Mesothelial cell of epicardium (in vitro differentiated cells): ENCODE measurements at regions not wholly inside any gene's neighbourhood (a gene's known extent, or its start where the extent isn't known, plus 50 kb on each side); places are given as distances from the start of the nearest gene placed in this dataset.
"Not testable (repeated sequence)": the region's sequence is repeated elsewhere in the genome, so short reads cannot be mapped to it uniquely, and the experiment has no call there.

Source experiments
- DNase-seq, 2 experiments: peaks; one replicate each; pipeline ENCODE4 v3.0.0; 2021; ENCODE audit warnings: low spot score in 2 of 2; ENCODE audit not compliant: unreplicated experiment in 2 of 2
- H3K27ac Mint-ChIP-seq: 2 replicates; pipeline ENCODE4 v1.8.0; 2021; ENCODE audit warnings: mixed read lengths
- H3K27me3 Mint-ChIP-seq: 2 replicates; pipeline ENCODE4 v1.8.0; 2021; ENCODE audit warnings: low read depth, mixed read lengths
- H3K36me3 Mint-ChIP-seq: 2 replicates; pipeline ENCODE4 v1.8.0; 2021; ENCODE audit warnings: mixed read lengths
- H3K4me1 Mint-ChIP-seq: 2 replicates; pipeline ENCODE4 v1.8.0; 2021; ENCODE audit warnings: mixed read lengths
- H3K4me3 Mint-ChIP-seq: 2 replicates; pipeline ENCODE4 v1.8.0; 2021; ENCODE audit warnings: mild to moderate bottlenecking, moderate library complexity, mixed read lengths
- H3K9me3 Mint-ChIP-seq: 2 replicates; pipeline ENCODE4 v1.8.0; 2021; ENCODE audit warnings: mixed read lengths
- TF ChIP-seq, protein P1 (sequence below): fragments of 200-600 bp; sonication (generic); IDR thresholded peaks from one replicate; pipeline ENCODE4 v1.5.0; 2021; ENCODE audit warnings: antibody characterized with exemption; ENCODE audit not compliant: unreplicated experiment

DNA sequence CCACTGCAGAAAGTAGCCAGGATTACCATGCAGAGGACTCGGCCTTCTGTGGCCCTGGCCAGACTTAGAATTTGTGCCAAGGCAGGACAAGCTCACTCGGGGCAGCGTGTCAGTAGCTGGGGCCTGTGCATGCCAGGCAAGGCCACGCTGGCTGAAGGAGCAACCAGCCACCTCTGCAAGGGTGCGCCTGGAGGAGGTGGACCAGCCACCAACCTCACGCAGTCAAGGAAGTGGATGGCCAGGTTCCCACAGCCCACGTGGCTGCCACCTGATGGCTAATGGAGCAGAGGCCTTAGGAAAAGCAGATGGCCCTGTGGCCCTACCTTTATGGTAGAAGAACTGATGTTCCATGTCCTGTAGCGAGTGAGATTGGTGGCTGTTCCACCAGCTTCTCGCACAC, 107.9 kb downstream of the CCDC74A start:
- Mint-ChIP-seq H3K27me3 (no peaks in the 10 kb centered on the region), H3K4me1 (no peaks in the 10 kb centered on the region), H3K9me3 (peaks cover 3% of the 10 kb centered on the region), H3K27ac (no peak overlapping the region), H3K4me3 (no peak overlapping the region), H3K36me3 (no peaks in the 10 kb centered on the region)
- TF ChIP-seq, protein P1, sequence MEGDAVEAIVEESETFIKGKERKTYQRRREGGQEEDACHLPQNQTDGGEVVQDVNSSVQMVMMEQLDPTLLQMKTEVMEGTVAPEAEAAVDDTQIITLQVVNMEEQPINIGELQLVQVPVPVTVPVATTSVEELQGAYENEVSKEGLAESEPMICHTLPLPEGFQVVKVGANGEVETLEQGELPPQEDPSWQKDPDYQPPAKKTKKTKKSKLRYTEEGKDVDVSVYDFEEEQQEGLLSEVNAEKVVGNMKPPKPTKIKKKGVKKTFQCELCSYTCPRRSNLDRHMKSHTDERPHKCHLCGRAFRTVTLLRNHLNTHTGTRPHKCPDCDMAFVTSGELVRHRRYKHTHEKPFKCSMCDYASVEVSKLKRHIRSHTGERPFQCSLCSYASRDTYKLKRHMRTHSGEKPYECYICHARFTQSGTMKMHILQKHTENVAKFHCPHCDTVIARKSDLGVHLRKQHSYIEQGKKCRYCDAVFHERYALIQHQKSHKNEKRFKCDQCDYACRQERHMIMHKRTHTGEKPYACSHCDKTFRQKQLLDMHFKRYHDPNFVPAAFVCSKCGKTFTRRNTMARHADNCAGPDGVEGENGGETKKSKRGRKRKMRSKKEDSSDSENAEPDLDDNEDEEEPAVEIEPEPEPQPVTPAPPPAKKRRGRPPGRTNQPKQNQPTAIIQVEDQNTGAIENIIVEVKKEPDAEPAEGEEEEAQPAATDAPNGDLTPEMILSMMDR: no peak
- no peak for DNase-seq

DNA sequence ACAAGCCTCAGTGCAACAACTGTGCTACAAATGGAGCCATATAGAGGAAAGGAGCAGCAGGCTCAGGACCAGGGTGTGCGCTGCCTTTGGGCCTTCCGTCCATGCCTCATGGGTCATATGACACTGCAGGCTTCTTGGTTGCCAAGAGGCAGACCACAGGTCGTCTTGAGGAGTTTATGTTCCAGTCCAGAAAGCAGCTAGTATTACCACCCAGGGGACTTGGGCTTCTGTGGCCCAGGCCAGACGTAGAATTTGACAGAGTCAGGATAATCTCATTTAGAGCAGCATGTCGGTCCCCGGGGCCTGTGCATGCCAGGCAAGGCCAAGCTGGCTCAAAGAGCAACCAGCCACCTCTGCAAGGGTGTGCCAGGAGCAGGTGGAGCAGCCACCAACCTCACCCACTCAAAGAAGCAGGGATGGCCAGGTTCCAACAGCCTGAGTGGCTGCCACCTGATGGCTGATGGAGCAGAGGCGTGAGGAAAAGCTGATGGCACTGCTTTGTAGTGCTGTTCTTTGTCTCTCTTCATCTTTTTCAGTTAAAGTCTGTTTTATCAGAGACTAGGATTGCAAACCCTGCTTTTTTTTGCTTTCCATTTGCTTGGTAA, 109.1 kb downstream of the CCDC74A start:
- DNase-seq, H3K4me3 Mint-ChIP-seq, H3K36me3 Mint-ChIP-seq, H3K9me3 Mint-ChIP-seq, H3K4me1 Mint-ChIP-seq, H3K27ac Mint-ChIP-seq, H3K27me3 Mint-ChIP-seq: not testable (repeated sequence)

DNA sequence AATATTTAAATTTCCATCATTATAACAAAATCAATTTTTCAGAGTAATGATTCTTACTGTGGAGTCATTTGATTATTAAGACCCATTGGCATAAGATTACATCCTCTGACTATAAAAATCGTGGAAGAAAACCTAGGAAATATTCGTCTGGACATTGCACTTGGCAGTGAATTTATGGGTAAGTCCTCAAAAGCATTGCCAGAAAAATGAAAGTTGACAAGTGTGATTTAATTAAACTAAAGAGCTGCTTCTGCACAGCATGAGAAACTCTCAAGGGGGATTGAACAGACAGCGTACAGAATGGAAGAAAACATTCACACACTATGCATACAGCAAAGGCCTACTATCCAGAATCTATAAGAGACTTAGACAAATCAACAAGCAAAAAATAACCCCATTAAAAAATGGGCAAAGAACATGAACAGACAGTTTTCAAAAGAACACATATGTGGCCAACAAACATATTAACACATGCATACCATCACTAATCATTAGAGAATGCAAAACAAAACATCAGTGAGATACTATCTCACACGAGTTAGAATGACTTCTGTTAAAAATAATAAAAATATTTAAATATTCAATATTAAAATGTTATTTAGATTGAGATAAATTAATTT, 111.4 kb downstream of the CCDC74A start:
- H3K27ac Mint-ChIP-seq, H3K36me3 Mint-ChIP-seq, H3K4me3 Mint-ChIP-seq, H3K9me3 Mint-ChIP-seq, H3K4me1 Mint-ChIP-seq, DNase-seq, H3K27me3 Mint-ChIP-seq: not testable (repeated sequence)

DNA sequence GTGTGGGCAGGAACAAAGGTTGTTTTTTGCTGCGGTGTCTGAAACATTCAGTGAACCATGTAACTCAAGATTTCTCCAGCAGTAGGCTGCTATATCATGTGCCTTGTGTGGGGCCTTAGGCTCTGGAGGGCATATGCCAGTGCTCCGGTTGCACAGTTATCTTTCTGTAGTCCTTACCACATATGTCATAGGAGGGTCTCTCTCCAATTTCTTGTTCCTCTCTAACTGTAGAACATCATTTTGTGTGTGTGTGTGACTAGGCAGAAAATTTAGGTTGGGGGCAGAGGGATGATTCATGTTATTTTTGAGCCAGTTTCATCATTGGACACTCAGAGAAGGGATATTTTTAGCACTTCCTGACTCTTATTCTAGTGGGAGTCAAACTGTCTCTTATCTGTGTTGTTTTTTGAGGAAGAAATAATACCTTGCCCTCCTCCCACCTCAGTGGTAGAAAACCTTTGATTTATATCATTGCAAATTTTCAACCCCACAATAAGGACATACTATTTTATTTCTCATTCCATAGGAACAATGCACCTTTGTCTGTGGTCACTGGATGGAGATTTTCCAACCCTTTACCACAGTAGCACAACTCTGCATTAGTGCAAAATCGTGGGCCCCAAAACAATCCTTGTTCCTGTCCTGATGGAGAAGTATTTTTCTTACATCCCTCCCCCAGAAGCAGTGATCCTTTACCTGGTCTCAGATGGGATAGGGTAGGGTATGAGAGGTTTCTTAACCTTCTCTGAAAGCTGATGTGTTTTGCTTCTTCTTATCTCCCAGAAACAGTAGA, 113.9 kb downstream of the CCDC74A start:
- H3K27me3 Mint-ChIP-seq: peaks cover 11% of the 10 kb centered on the region
- H3K36me3 Mint-ChIP-seq: no peaks in the 10 kb centered on the region
- H3K27ac Mint-ChIP-seq: no peak overlapping the region
- H3K4me3 Mint-ChIP-seq: no peak overlapping the region
- TF ChIP-seq, protein P1: no peak
- peaks cover 5% of the 10 kb centered on the region for H3K4me1 Mint-ChIP-seq
- H3K9me3 Mint-ChIP-seq: no peaks in the 10 kb centered on the region
- DNase-seq: no peak

DNA sequence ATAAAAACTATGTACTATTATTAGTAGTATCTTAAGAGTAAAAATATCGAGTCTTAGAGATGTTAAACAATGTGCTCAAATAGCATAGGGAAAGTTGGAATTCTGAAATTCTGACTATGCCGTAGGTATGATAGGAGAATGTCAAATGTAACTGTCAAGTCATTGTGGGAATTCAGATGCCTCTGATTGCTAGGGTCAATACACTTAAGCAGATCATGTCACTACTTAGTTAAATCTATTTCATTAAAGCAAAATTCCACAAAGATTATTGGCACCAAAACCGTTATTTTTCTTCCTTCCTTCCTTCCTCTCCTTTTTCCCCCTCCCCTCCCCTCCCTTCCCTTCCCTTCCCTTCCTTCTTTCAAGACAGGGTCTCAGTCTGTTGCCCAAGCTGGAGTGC, 115.5 kb downstream of the CCDC74A start:
- H3K4me1 Mint-ChIP-seq, H3K4me3 Mint-ChIP-seq, H3K36me3 Mint-ChIP-seq, DNase-seq, H3K9me3 Mint-ChIP-seq, H3K27ac Mint-ChIP-seq: not testable (repeated sequence)
- peaks cover 16% of the 10 kb centered on the region for H3K27me3 Mint-ChIP-seq

DNA sequence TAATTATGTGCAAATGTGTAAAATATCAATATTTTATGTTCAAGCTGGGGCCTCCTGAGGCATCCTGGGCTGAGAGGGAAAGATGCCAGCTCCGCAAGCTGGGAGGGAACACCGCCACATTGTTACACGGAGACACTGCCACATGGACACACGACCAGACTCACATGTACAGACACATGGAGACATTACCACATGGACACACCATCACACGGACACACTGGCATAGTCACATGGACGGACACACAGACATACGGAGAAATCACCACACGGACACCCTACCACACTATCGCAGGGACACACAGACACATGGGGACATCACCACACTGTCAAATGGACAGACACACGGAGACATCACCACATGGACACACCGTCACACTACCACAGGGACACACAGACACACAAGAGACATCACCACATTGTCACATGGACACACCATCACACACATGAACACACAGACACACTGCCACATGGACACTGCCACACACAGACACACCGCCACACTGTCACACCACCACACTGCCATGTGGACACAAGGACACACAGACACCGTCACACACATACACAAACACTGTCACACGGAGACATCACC, 117.6 kb downstream of the CCDC74A start:
- H3K36me3 Mint-ChIP-seq: no peaks in the 10 kb centered on the region
- DNase-seq: no peak
- TF ChIP-seq, protein P1: no peak
- peaks cover 33% of the 10 kb centered on the region for H3K27me3 Mint-ChIP-seq
- no peaks in the 10 kb centered on the region for H3K9me3 Mint-ChIP-seq
- H3K4me3 Mint-ChIP-seq: no peak overlapping the region
- H3K4me1 Mint-ChIP-seq: peaks cover 5% of the 10 kb centered on the region
- H3K27ac Mint-ChIP-seq: no peak overlapping the region

DNA sequence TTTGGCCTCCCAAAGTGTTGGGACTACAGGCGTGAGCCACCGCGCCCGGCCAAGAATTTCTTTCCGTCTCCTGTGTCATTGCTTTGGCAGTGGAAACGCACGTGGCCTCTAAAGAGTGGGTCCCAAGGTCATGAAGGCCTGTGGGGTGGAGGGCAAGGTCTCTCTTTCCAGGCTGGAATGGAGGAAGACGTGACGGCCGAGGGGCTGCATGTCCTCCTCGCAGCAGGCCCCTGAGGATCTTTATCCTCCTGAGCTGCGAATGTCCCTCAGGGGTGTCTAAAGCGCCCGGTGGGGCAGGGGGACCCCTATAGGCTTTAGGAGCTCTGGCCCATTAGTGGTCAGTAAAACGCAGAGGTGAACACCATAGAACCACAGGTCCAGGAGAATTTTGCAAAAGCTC, 118.5 kb downstream of the CCDC74A start:
- not testable (repeated sequence) for H3K27ac Mint-ChIP-seq, H3K4me3 Mint-ChIP-seq, H3K9me3 Mint-ChIP-seq, H3K4me1 Mint-ChIP-seq, H3K36me3 Mint-ChIP-seq, DNase-seq
- peaks cover 38% of the 10 kb centered on the region for H3K27me3 Mint-ChIP-seq
